IMR-90 (cell line): ENCODE measurements at regions not wholly inside any gene's neighbourhood (a gene's known extent, or its start where the extent isn't known, plus 50 kb on each side); places are given as distances from the start of the nearest gene placed in this dataset.

Source experiments
- ATAC-seq: fragments of 200-7000 bp; cut with Tn5 transposase; 2 replicates; pipeline ENCODE4 v1.9.1; 2020; ENCODE audit warnings: low read depth, mild to moderate bottlenecking, moderate library complexity
- BruUV-seq: library from RNA; stranded (reverse); fragments of 400-500 nt; replicated peaks from 2 replicates; lab custom pipeline; 2021; lab: Mats Ljungman, UMichigan
- CTCF ChIA-PET: fragments of 300-600 bp; formaldehyde crosslinking; extraction: SDS; loops from one replicate; lab custom pipeline; 2021; ENCODE audit warnings: antibody characterized with exemption; lab: Yijun Ruan, JAX
- POLR2A ChIA-PET: fragments of 300-600 bp; sonication (Branson Sonifier 250); formaldehyde crosslinking; loops from one replicate; lab custom pipeline; 2022; ENCODE audit warnings: antibody characterized with exemption; ENCODE audit not compliant: unreplicated experiment; lab: Charles Lee
- DNase-seq: peaks from one replicate; pipeline ENCODE4 v3.0.0; 2013
- H2AFZ ChIP-seq: replicated peaks from 2 replicates; pipeline ENCODE3; 2013; ENCODE audit warnings: low read length, mild to moderate bottlenecking; ENCODE audit not compliant: poor library complexity
- H2AK5ac ChIP-seq: 2 replicates; pipeline ENCODE4 v1.6.1; 2013; ENCODE audit warnings: low read depth, low read length, inconsistent platforms
- H2AK9ac ChIP-seq: replicated peaks from 2 replicates; pipeline ENCODE3; 2013; ENCODE audit warnings: mild to moderate bottlenecking, low read depth, low read length, moderate library complexity; ENCODE audit not compliant: poor library complexity
- H2BK120ac ChIP-seq: 2 replicates; pipeline ENCODE4 v1.6.1; 2013; ENCODE audit warnings: low read depth, low read length, inconsistent platforms
- H2BK15ac ChIP-seq: 3 replicates; pipeline ENCODE4 v1.6.1; 2013; ENCODE audit warnings: low read depth, low read length, inconsistent platforms
- H2BK20ac ChIP-seq: 2 replicates; pipeline ENCODE4 v1.6.1; 2013; ENCODE audit warnings: low read depth, mild to moderate bottlenecking, inconsistent platforms, low read length, moderate library complexity
- H2BK5ac ChIP-seq: 2 replicates; pipeline ENCODE4 v1.6.1; 2013; ENCODE audit warnings: mild to moderate bottlenecking, low read depth, low read length, inconsistent platforms; ENCODE audit not compliant: poor library complexity, severe bottlenecking
- H3K14ac ChIP-seq: replicated peaks from 2 replicates; pipeline ENCODE4 v1.6.1; 2013; ENCODE audit warnings: low read depth, low read length, inconsistent platforms
- H3K18ac ChIP-seq: 2 replicates; pipeline ENCODE4 v1.6.1; 2013; ENCODE audit warnings: low read depth, low read length, control low read depth
- H3K23ac ChIP-seq: 2 replicates; pipeline ENCODE4 v1.6.1; 2013; ENCODE audit warnings: low read depth, low read length, inconsistent platforms
- H3K27ac ChIP-seq: 2 replicates; pipeline ENCODE4 v1.5.1; 2013; ENCODE audit warnings: mild to moderate bottlenecking, control low read depth, low read length; ENCODE audit not compliant: insufficient read depth
- H3K27me3 ChIP-seq: 2 replicates; pipeline ENCODE4 v1.6.1; 2013; ENCODE audit warnings: low read length; ENCODE audit not compliant: control insufficient read depth, insufficient read depth
- H3K36me3 ChIP-seq: 2 replicates; pipeline ENCODE4 v1.6.1; 2013; ENCODE audit warnings: low read length, mixed read lengths; ENCODE audit not compliant: control insufficient read depth, insufficient read depth
- H3K4ac ChIP-seq: 2 replicates; pipeline ENCODE4 v1.6.1; 2013; ENCODE audit warnings: low read depth, low read length, inconsistent platforms
- H3K4me1 ChIP-seq: 2 replicates; pipeline ENCODE4 v1.6.1; 2013; ENCODE audit warnings: low read length, mixed read lengths; ENCODE audit not compliant: control insufficient read depth, insufficient read depth
- H3K4me2 ChIP-seq: 2 replicates; pipeline ENCODE4 v1.6.1; 2013; ENCODE audit warnings: low read depth, mild to moderate bottlenecking, control low read depth, low read length, moderate library complexity
- H3K4me3 ChIP-seq: 2 replicates; pipeline ENCODE4 v1.5.1; 2013; ENCODE audit warnings: low read depth, mild to moderate bottlenecking, control low read depth, low read length, moderate library complexity; ENCODE audit not compliant: insufficient read depth
- H3K56ac ChIP-seq: 2 replicates; pipeline ENCODE4 v1.6.1; 2013; ENCODE audit warnings: low read length, inconsistent platforms; ENCODE audit not compliant: insufficient read depth; ENCODE audit errors: extremely low read depth
- H3K79me1 ChIP-seq, 2 experiments: 2 replicates each; pipeline ENCODE4 v1.6.1; 2013; ENCODE audit warnings: low read length in 2 of 2, inconsistent platforms in 1 of 2, low read depth in 1 of 2
- H3K9ac ChIP-seq: 2 replicates; pipeline ENCODE4 v1.6.1; 2013; ENCODE audit warnings: low read depth, low read length, control low read depth
- H3K9me1 ChIP-seq: 2 replicates; pipeline ENCODE4 v1.6.1; 2013; ENCODE audit warnings: low read length, inconsistent platforms; ENCODE audit not compliant: insufficient read depth
- H3K9me3 ChIP-seq: 2 replicates; pipeline ENCODE4 v1.6.1; 2013; ENCODE audit warnings: low read length; ENCODE audit not compliant: control insufficient read depth, insufficient read depth
- H4K20me1 ChIP-seq: 2 replicates; pipeline ENCODE4 v1.6.1; 2013; ENCODE audit warnings: low read length, inconsistent platforms; ENCODE audit not compliant: insufficient read depth
- H4K5ac ChIP-seq: 2 replicates; pipeline ENCODE4 v1.6.1; 2013; ENCODE audit warnings: mild to moderate bottlenecking, low read depth, low read length, control low read depth
- H4K8ac ChIP-seq, 2 experiments: 2 replicates each; pipeline ENCODE4 v1.6.1; 2013; ENCODE audit warnings: low read depth in 2 of 2, low read length in 2 of 2, control low read depth in 1 of 2, inconsistent platforms in 1 of 2
- H4K91ac ChIP-seq: 2 replicates; pipeline ENCODE4 v1.6.1; 2013; ENCODE audit warnings: low read depth, low read length, inconsistent platforms; ENCODE audit not compliant: insufficient read depth
- BHLHE40 ChIP-seq: fragments of 150-350 bp; IDR thresholded peaks from 2 replicates; pipeline ENCODE4 v1.6.1; 2016; ENCODE audit warnings: mild to moderate bottlenecking, low read depth, low read length
- CHD1 ChIP-seq: IDR thresholded peaks from 2 replicates; pipeline ENCODE4 v1.6.1; 2012; ENCODE audit warnings: low read depth, low read length, improper control_type of control experiment
- CTCF ChIP-seq: conservative IDR thresholded peaks from 2 replicates; pipeline ENCODE4 v1.5.1; 2012; ENCODE audit warnings: mild to moderate bottlenecking, low read depth, low read length, improper control_type of control experiment
- ELK1 ChIP-seq: fragments of 150-350 bp; IDR thresholded peaks from 2 replicates; pipeline ENCODE4 v1.6.1; 2016; ENCODE audit warnings: low read depth, mild to moderate bottlenecking, low read length, moderate library complexity, borderline replicate concordance
- POLR2A ChIP-seq: IDR thresholded peaks from 2 replicates; pipeline ENCODE4 v1.6.1; 2012; ENCODE audit warnings: mild to moderate bottlenecking, low read depth, low read length
- WGBS, 2 experiments: methylation state at CpG; one replicate each; pipeline versions ENCODE4 v1.1.5 to v1.1.7; 2013; ENCODE audit warnings: missing lambda C conversion rate in 2 of 2; ENCODE audit not compliant: insufficient read length in 1 of 2; ENCODE audit errors: extremely low coverage in 2 of 2; 5-methylcytosine and 5-hydroxymethylcytosine counted together
- dilution Hi-C: fragments of 300-500 bp; cut with HindIII; formaldehyde crosslinking; loops from one replicate; pipeline ENCODE4 v1.14.3; 2018; ENCODE audit warnings: low sequenced_read_pairs; ENCODE audit not compliant: unreplicated experiment
- in situ Hi-C: fragments of 300-500 bp; cut with MboI; formaldehyde crosslinking; loops from 3 replicates; pipeline ENCODE4 v1.14.3; 2019; ENCODE audit warnings: low sequenced_read_pairs, inconsistent platforms, mixed read lengths
- intact Hi-C: fragments of 100-400 bp; cut with micrococcal nuclease; formaldehyde crosslinking; loops from 2 replicates; pipeline ENCODE4 v1.10.0; 2022

GRCh38 chr3:83581546-83581945 is 1377.2 kb upstream of the CADM2 start:
- H3K4me1 ChIP-seq, result no peaks in the 10 kb centered on the region
- H4K5ac ChIP-seq, result no peak overlapping the region
- ChIA-PET CTCF (no interaction called here), POLR2A (no interaction called here)
- H3K4ac ChIP-seq, result no peak overlapping the region
- 33% methylated on average over 1 of the region's 3 CpGs; no CpG with 5 or more reads in 1 of the 2 experiments for WGBS, 2 experiments
- no peak overlapping the region for H3K4me2 ChIP-seq
- H2AK5ac ChIP-seq, result no peak overlapping the region
- H3K56ac ChIP-seq, result no peak overlapping the region
- no peaks in the 10 kb centered on the region for H3K27me3 ChIP-seq
- no peak overlapping the region for H2AK9ac ChIP-seq
- H3K18ac ChIP-seq, result no peak overlapping the region
- H3K36me3 ChIP-seq, result no peaks in the 10 kb centered on the region
- DNase-seq (no peak), ATAC-seq (no peak)
- TF ChIP-seq CTCF, result no peak
- no peak for TF ChIP-seq CHD1
- no peak for TF ChIP-seq POLR2A
- no peak for TF ChIP-seq ELK1
- TF ChIP-seq BHLHE40, result no peak
- no peaks in the 10 kb centered on the region for H3K9me1 ChIP-seq
- H3K9ac ChIP-seq, result no peak overlapping the region
- H3K14ac ChIP-seq, result no peak overlapping the region
- H3K79me1 ChIP-seq, result no peaks in the 10 kb centered on the region
- no peak overlapping the region for H2BK5ac ChIP-seq
- dilution Hi-C loops (no loop called here), in situ Hi-C loops (no loop called here), intact Hi-C loops (no loop called here)
- H4K20me1 ChIP-seq, result no peaks in the 10 kb centered on the region
- H3K27ac ChIP-seq, result no peak overlapping the region
- H3K23ac ChIP-seq, result no peak overlapping the region
- no peaks in the 10 kb centered on the region for H3K9me3 ChIP-seq
- no peak overlapping the region for H2BK120ac ChIP-seq
- no peak overlapping the region for H4K91ac ChIP-seq
- H2AFZ ChIP-seq, result no peak overlapping the region
- no peak overlapping the region for H2BK15ac ChIP-seq
- no peak overlapping the region for H2BK20ac ChIP-seq
- no peak overlapping the region for H4K8ac ChIP-seq
- no TSS peak for BruUV-seq
- H3K4me3 ChIP-seq, result no peak overlapping the region
